HL-60/S4 treated with phorbol 12-myristate 13-acetate at 8.2 ng/mL for 4 days and 3 days (cell line): ENCODE measurements at regions not wholly inside any gene's neighbourhood (a gene's known extent, or its start where the extent isn't known, plus 50 kb on each side); places are given as distances from the start of the nearest gene placed in this dataset.
"Not testable (repeated sequence)": the region's sequence is repeated elsewhere in the genome, so short reads cannot be mapped to it uniquely, and the experiment has no call there.

Experiments used
- in situ Hi-C: fragments of 300-500 bp; cut with MboI; formaldehyde crosslinking; loops from 2 replicates; pipeline ENCODE4 v1.15.0; 2022; ENCODE audit warnings: low sequenced_read_pairs

- in situ Hi-C loops: not testable (repeated sequence)
These were observed 874.8 kb downstream of the RAB28 start for GRCh38 chr4:12609212-12609875.

- in situ Hi-C loops: no loop called here
These were observed 888.2 kb downstream of the RAB28 start for GRCh38 chr4:12595986-12596385.

GRCh38 chr4:12595489-12595888 lies 888.7 kb downstream of the RAB28 start:
- in situ Hi-C loops: no loop called here

- in situ Hi-C loops: no loop called here
These were observed 895.6 kb downstream of the RAB28 start for GRCh38 chr4:12588582-12588981.

- in situ Hi-C loops: no loop called here
These were observed 897.7 kb downstream of the RAB28 start for GRCh38 chr4:12586242-12587006.

GRCh38 chr4:12584116-12584875 lies 899.8 kb downstream of the RAB28 start:
- in situ Hi-C loops: no loop called here

- in situ Hi-C loops: no loop called here
These were observed 900.9 kb downstream of the RAB28 start for GRCh38 chr4:12583275-12583674.

- in situ Hi-C loops: no loop called here
These were observed 903.4 kb downstream of the RAB28 start for GRCh38 chr4:12580787-12581186.

GRCh38 chr4:12579172-12579571 lies 905.0 kb downstream of the RAB28 start:
- in situ Hi-C loops: no loop called here

GRCh38 chr4:12576409-12576808 lies 907.7 kb downstream of the RAB28 start:
- in situ Hi-C loops: no loop called here

GRCh38 chr4:12573716-12574115 lies 910.4 kb downstream of the RAB28 start:
- in situ Hi-C loops: no loop called here

GRCh38 chr4:12562476-12563140 lies 921.5 kb downstream of the RAB28 start:
- in situ Hi-C loops: no loop called here

- in situ Hi-C loops: no loop called here
These were observed 922.1 kb downstream of the RAB28 start for GRCh38 chr4:12562021-12562420.

- in situ Hi-C loops: no loop called here
These were observed 929.1 kb downstream of the RAB28 start for GRCh38 chr4:12555011-12555410.

GRCh38 chr4:12548678-12549077 lies 935.5 kb downstream of the RAB28 start:
- in situ Hi-C loops: no loop called here

- in situ Hi-C loops: no loop called here
These were observed 938.3 kb downstream of the RAB28 start for GRCh38 chr4:12545812-12546211.

- in situ Hi-C loops: no loop called here
These were observed 946.0 kb downstream of the RAB28 start for GRCh38 chr4:12538162-12538561.

GRCh38 chr4:12534684-12535083 lies 949.5 kb downstream of the RAB28 start:
- in situ Hi-C loops: no loop called here

GRCh38 chr4:12519426-12519825 lies 964.7 kb downstream of the RAB28 start:
- in situ Hi-C loops: no loop called here

- in situ Hi-C loops: no loop called here
These were observed 976.2 kb downstream of the RAB28 start for GRCh38 chr4:12507868-12508481.

GRCh38 chr4:12500409-12500808 lies 983.7 kb downstream of the RAB28 start:
- in situ Hi-C loops: no loop called here
